Spleen (tissue), 7 donors: ENCODE measurements at regions not wholly inside any gene's neighbourhood (a gene's known extent, or its start where the extent isn't known, plus 50 kb on each side); places are given as distances from the start of the nearest gene placed in this dataset.

ENCODE experiments used
- CTCF ChIP-seq, 11 experiments: fragments of 200-600 bp in 7 of 11; fragments of 450-650 bp in 4 of 11; sonication (generic) in 4 of 11; IDR thresholded peaks in 8 of 11; conservative IDR thresholded peaks in 3 of 11; 1 replicate in 7 of 11; 2 replicates in 4 of 11; pipeline versions ENCODE4 v1.4.0 to v1.8.0; 2016 to 2021; ENCODE audit warnings: antibody characterized with exemption in 11 of 11, inconsistent platforms in 4 of 11, mild to moderate bottlenecking in 1 of 11
- POLR2A ChIP-seq, 3 donors: fragments of 450-650 bp; IDR thresholded peaks; one replicate each; pipeline ENCODE4 v1.5.1; 2017; ENCODE audit warnings: antibody characterized with exemption in 3 of 3, mild to moderate bottlenecking in 1 of 3
- POLR2AphosphoS5 ChIP-seq, 3 donors: sonication (generic); formaldehyde crosslinking; IDR thresholded peaks; one replicate each; pipeline ENCODE4 v1.5.1; 2017; ENCODE audit warnings: antibody characterized with exemption in 3 of 3
- donor health status: DM: no; HTN: no; CAD: no; lungs with moderate emphysema.
- donor health status: DM: no; HTN: no; CAD: no.
- donor health status: DM: no; HTN: no; CAD: no.

GRCh38 chr5:87951661-87952060 lies 317.0 kb downstream of the TMEM161B start:
- TF ChIP-seq CTCF (IDR thresholded peaks at IDR 0.05 in 8 of 11, conservative IDR thresholded peaks at IDR 0.05 in 3 of 11) (no peak), POLR2A (IDR thresholded peaks at IDR 0.05) (no peak), POLR2AphosphoS5 (IDR thresholded peaks at IDR 0.05) (no peak)
